GM23338 (cell line): ENCODE measurements at regions not wholly inside any gene's neighbourhood (a gene's known extent, or its start where the extent isn't known, plus 50 kb on each side); places are given as distances from the start of the nearest gene placed in this dataset.

Source experiments
- ATAC-seq: fragments of 200-7000 bp; cut with Tn5 transposase; 3 replicates; pipeline ENCODE4 v1.9.1; 2020
- DNase-seq: peaks from one replicate; pipeline ENCODE4 v3.0.0-alpha.2; 2015; ENCODE audit warnings: low spot score
- H2AFZ ChIP-seq: fragments of 200-600 bp; sonication (generic); 2 replicates; pipeline ENCODE4 v1.8.0; 2016; ENCODE audit warnings: antibody characterized with exemption, mild to moderate bottlenecking, moderate library complexity
- H3F3A ChIP-seq: fragments of 200-600 bp; sonication (generic); replicated peaks from 2 replicates; pipeline ENCODE4 v1.8.0; 2017; ENCODE audit warnings: antibody characterized with exemption, mixed run types, low read depth
- H3K27ac ChIP-seq: fragments of 200-600 bp; sonication (generic); 2 replicates; pipeline ENCODE4 v1.6.1; 2016; ENCODE audit warnings: low read depth
- H3K27me3 ChIP-seq: fragments of 200-600 bp; sonication (generic); 2 replicates; pipeline ENCODE4 v1.8.0; 2016; ENCODE audit warnings: mild to moderate bottlenecking, mixed run types, moderate library complexity; ENCODE audit not compliant: insufficient read depth
- H3K36me3 ChIP-seq: fragments of 200-600 bp; sonication (generic); 2 replicates; pipeline ENCODE4 v1.8.0; 2016; ENCODE audit warnings: mild to moderate bottlenecking; ENCODE audit not compliant: insufficient read depth
- H3K4me1 ChIP-seq: fragments of 200-600 bp; sonication (generic); 2 replicates; pipeline ENCODE4 v1.8.0; 2016; ENCODE audit warnings: mild to moderate bottlenecking, moderate library complexity; ENCODE audit not compliant: insufficient read depth
- H3K4me2 ChIP-seq: fragments of 200-600 bp; sonication (generic); 2 replicates; pipeline ENCODE4 v1.7.1; 2017; ENCODE audit warnings: mixed run types
- H3K4me3 ChIP-seq: fragments of 200-600 bp; sonication (generic); 2 replicates; pipeline ENCODE4 v1.6.1; 2016; ENCODE audit warnings: mixed run types
- H3K79me2 ChIP-seq: fragments of 200-600 bp; sonication (generic); replicated peaks from 2 replicates; pipeline ENCODE4 v1.8.0; 2017; ENCODE audit warnings: mild to moderate bottlenecking; ENCODE audit not compliant: insufficient read depth
- H3K9me2 ChIP-seq: fragments of 200-600 bp; sonication (generic); 2 replicates; pipeline ENCODE4 v1.8.0; 2017; ENCODE audit not compliant: insufficient read depth
- H4K20me1 ChIP-seq: fragments of 200-600 bp; sonication (generic); replicated peaks from 2 replicates; pipeline ENCODE4 v1.8.0; 2017; ENCODE audit warnings: mild to moderate bottlenecking; ENCODE audit not compliant: insufficient read depth
- H3K27ac Mint-ChIP-seq: 2 replicates; pipeline ENCODE4 v1.8.0; 2020; ENCODE audit warnings: inconsistent platforms, mild to moderate bottlenecking, moderate library complexity, mixed read lengths
- H3K27me3 Mint-ChIP-seq: 3 replicates; pipeline ENCODE4 v1.8.0; 2022; ENCODE audit warnings: low read depth, mild to moderate bottlenecking, moderate library complexity, mixed read lengths, inconsistent platforms; ENCODE audit not compliant: insufficient read depth, poor library complexity
- H3K36me3 Mint-ChIP-seq: 3 replicates; pipeline ENCODE4 v1.8.0; 2021; ENCODE audit warnings: low read depth, mild to moderate bottlenecking, inconsistent platforms, moderate library complexity, mixed read lengths
- H3K4me1 Mint-ChIP-seq: 3 replicates; pipeline ENCODE4 v1.8.0; 2020; ENCODE audit warnings: mild to moderate bottlenecking, inconsistent platforms, mixed read lengths
- H3K4me3 Mint-ChIP-seq: 3 replicates; pipeline ENCODE4 v1.8.0; 2021; ENCODE audit warnings: moderate library complexity, mild to moderate bottlenecking, inconsistent platforms, mixed read lengths
- H3K9me3 Mint-ChIP-seq: 3 replicates; pipeline ENCODE4 v1.8.0; 2020; ENCODE audit warnings: moderate library complexity, mild to moderate bottlenecking, inconsistent platforms, mixed read lengths
- CREB1 ChIP-seq: fragments of 250-450 bp; sonication (Bioruptor Pico); IDR thresholded peaks from 2 replicates; pipeline ENCODE4 v1.5.0; 2020; ENCODE audit warnings: low read depth, mild to moderate bottlenecking, moderate library complexity
- EZH2 ChIP-seq: fragments of 200-600 bp; sonication (generic); IDR thresholded peaks from one replicate; pipeline ENCODE4 v1.8.0; 2017; ENCODE audit warnings: antibody characterized with exemption, mild to moderate bottlenecking, low read depth; ENCODE audit not compliant: unreplicated experiment
- EZH2phosphoT487 ChIP-seq: fragments of 200-600 bp; sonication (generic); IDR thresholded peaks from one replicate; pipeline ENCODE4 v1.8.1; 2018; ENCODE audit warnings: antibody characterized with exemption; ENCODE audit not compliant: unreplicated experiment
- JUNB ChIP-seq: IDR thresholded peaks from one replicate; pipeline ENCODE4 v1.6.1; 2016; ENCODE audit warnings: antibody characterized with exemption; ENCODE audit not compliant: unreplicated experiment
- NANOG ChIP-seq: IDR thresholded peaks from 2 replicates; pipeline ENCODE4 v1.6.1; 2016; ENCODE audit warnings: antibody characterized with exemption, borderline replicate concordance
- POLR2AphosphoS5 ChIP-seq: IDR thresholded peaks from 2 replicates; pipeline ENCODE4 v1.6.1; 2016; ENCODE audit warnings: antibody characterized with exemption, low read depth
- STAT1 ChIP-seq: IDR thresholded peaks from one replicate; pipeline ENCODE4 v1.6.1; 2016; ENCODE audit warnings: antibody characterized with exemption; ENCODE audit not compliant: unreplicated experiment
- ZNF114 ChIP-seq: fragments of 250-450 bp; sonication (Bioruptor Pico); IDR thresholded peaks from 2 replicates; pipeline ENCODE4 v1.5.0; 2020; ENCODE audit warnings: mild to moderate bottlenecking, moderate library complexity
- ZNF331 ChIP-seq: fragments of 250-450 bp; sonication (Bioruptor Pico); IDR thresholded peaks from 2 replicates; pipeline ENCODE4 v1.5.0; 2020; ENCODE audit warnings: low read depth, mild to moderate bottlenecking, moderate library complexity
- TF ChIP-seq, protein P1 (sequence below): IDR thresholded peaks from 2 replicates; pipeline ENCODE4 v1.6.1; 2016; ENCODE audit warnings: antibody characterized with exemption
- TF ChIP-seq, protein P2 (sequence below): IDR thresholded peaks from one replicate; pipeline ENCODE4 v1.6.1; 2018; ENCODE audit warnings: antibody characterized with exemption; ENCODE audit not compliant: unreplicated experiment
- TF ChIP-seq, protein P3 (sequence below), 2 experiments: fragments of 200-600 bp in 1 of 2; sonication (generic) in 1 of 2; conservative IDR thresholded peaks; 2 replicates each; pipeline versions ENCODE4 v1.5.1 to v1.6.1; 2016 to 2017; ENCODE audit warnings: antibody characterized with exemption in 2 of 2, low read depth in 2 of 2, mild to moderate bottlenecking in 2 of 2, moderate library complexity in 1 of 2

DNA sequence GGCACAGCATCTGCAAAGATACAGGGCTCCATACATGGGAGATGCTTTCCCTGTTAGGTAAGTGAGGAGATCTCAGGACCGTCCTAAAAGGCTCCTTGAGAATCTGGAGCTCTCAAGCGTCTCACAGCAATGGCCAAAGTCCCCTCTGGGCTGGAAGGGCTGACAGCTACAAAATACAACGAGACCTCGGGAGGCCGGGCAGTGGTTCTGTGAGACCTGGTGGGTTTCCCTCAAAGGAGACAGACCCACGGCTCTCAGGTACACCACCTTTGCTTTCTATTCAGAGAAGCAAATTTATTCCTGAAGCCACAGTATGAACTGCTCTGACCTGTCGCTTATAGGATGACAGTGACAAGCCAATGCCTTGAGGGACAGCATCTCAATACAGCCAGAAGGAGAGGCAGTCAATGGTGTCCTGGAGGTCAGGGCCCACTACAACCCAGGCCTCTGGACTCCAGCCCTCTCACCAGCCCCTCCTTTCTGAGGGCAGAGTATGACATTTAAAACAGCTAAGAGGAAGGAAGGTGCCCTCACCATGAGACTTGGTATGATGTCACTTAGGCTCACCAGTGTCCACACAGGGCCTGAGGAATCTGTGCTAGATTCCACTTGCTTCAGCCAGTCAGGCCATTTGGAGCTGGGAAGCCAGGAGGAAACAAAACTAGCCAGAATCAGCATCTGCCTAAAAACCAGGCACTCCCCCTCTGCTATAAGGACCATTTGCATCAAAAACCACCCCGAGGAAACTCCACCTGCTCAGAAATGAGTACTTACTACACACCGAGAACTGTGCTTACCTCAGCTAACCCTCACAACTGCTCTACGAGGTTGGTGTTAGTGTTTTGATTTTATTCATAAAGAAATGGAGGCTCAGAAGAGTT is 86.5 kb upstream of the FSTL4 start:
- Histone ChIP-seq H3K27me3 (no peaks in the 10 kb centered on the region), H3K27ac (no peak overlapping the region), H2AFZ (no peak overlapping the region), H3K9me2 (0 out of 2 replicates have a peak, but pooled peaks cover 6% of the 10 kb centered on the region), H3K79me2 (no peaks in the 10 kb centered on the region), H3K4me3 (no peak overlapping the region), H3F3A (no peaks in the 10 kb centered on the region), H3K4me2 (no peak overlapping the region), H4K20me1 (no peaks in the 10 kb centered on the region), H3K36me3 (no peaks in the 10 kb centered on the region), H3K4me1 (no peaks in the 10 kb centered on the region)
- Mint-ChIP-seq H3K4me3 (no peak overlapping the region), H3K27me3 (peaks cover 5% of the 10 kb centered on the region), H3K4me1 (no peaks in the 10 kb centered on the region), H3K36me3 (no peaks in the 10 kb centered on the region), H3K9me3 (no peaks in the 10 kb centered on the region), H3K27ac (no peak overlapping the region)
- DNase-seq (no peak), ATAC-seq (no peak)
- TF ChIP-seq, protein P1, sequence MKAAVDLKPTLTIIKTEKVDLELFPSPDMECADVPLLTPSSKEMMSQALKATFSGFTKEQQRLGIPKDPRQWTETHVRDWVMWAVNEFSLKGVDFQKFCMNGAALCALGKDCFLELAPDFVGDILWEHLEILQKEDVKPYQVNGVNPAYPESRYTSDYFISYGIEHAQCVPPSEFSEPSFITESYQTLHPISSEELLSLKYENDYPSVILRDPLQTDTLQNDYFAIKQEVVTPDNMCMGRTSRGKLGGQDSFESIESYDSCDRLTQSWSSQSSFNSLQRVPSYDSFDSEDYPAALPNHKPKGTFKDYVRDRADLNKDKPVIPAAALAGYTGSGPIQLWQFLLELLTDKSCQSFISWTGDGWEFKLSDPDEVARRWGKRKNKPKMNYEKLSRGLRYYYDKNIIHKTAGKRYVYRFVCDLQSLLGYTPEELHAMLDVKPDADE: no peak
- TF ChIP-seq POLR2AphosphoS5 (no peak), ZNF114 (no peak), STAT1 (no peak), EZH2phosphoT487 (no peak), JUNB (no peak)
- TF ChIP-seq, protein P2, sequence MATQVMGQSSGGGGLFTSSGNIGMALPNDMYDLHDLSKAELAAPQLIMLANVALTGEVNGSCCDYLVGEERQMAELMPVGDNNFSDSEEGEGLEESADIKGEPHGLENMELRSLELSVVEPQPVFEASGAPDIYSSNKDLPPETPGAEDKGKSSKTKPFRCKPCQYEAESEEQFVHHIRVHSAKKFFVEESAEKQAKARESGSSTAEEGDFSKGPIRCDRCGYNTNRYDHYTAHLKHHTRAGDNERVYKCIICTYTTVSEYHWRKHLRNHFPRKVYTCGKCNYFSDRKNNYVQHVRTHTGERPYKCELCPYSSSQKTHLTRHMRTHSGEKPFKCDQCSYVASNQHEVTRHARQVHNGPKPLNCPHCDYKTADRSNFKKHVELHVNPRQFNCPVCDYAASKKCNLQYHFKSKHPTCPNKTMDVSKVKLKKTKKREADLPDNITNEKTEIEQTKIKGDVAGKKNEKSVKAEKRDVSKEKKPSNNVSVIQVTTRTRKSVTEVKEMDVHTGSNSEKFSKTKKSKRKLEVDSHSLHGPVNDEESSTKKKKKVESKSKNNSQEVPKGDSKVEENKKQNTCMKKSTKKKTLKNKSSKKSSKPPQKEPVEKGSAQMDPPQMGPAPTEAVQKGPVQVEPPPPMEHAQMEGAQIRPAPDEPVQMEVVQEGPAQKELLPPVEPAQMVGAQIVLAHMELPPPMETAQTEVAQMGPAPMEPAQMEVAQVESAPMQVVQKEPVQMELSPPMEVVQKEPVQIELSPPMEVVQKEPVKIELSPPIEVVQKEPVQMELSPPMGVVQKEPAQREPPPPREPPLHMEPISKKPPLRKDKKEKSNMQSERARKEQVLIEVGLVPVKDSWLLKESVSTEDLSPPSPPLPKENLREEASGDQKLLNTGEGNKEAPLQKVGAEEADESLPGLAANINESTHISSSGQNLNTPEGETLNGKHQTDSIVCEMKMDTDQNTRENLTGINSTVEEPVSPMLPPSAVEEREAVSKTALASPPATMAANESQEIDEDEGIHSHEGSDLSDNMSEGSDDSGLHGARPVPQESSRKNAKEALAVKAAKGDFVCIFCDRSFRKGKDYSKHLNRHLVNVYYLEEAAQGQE: no peak
- TF ChIP-seq, protein P3, sequence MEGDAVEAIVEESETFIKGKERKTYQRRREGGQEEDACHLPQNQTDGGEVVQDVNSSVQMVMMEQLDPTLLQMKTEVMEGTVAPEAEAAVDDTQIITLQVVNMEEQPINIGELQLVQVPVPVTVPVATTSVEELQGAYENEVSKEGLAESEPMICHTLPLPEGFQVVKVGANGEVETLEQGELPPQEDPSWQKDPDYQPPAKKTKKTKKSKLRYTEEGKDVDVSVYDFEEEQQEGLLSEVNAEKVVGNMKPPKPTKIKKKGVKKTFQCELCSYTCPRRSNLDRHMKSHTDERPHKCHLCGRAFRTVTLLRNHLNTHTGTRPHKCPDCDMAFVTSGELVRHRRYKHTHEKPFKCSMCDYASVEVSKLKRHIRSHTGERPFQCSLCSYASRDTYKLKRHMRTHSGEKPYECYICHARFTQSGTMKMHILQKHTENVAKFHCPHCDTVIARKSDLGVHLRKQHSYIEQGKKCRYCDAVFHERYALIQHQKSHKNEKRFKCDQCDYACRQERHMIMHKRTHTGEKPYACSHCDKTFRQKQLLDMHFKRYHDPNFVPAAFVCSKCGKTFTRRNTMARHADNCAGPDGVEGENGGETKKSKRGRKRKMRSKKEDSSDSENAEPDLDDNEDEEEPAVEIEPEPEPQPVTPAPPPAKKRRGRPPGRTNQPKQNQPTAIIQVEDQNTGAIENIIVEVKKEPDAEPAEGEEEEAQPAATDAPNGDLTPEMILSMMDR (conservative IDR thresholded peaks at IDR 0.05; ENCODE audit: low read depth in 2 of 2): no peak

DNA sequence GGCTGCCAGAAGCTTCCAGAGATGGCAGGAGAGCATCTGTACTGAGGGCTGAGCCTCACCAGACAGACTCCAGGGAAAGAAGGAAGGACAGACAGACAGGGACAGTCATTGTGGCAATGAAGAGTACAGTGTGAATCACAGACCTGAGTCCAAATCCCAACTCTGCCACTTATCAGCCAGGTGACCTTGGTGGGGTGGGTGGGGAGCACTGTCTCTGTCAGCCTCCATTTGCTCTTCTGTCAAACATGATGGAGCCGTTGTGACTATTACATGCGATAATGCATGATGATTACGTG is 85.9 kb upstream of the FSTL4 start:
- H3K36me3 Mint-ChIP-seq: no peaks in the 10 kb centered on the region
- H3K27ac ChIP-seq: no peak overlapping the region
- H3K4me2 ChIP-seq: no peak overlapping the region
- no peaks in the 10 kb centered on the region for H3K36me3 ChIP-seq
- no peaks in the 10 kb centered on the region for H3K9me3 Mint-ChIP-seq
- H3K27ac Mint-ChIP-seq: no peak overlapping the region
- H3F3A ChIP-seq: no peaks in the 10 kb centered on the region
- H3K4me3 Mint-ChIP-seq: no peak overlapping the region
- no peaks in the 10 kb centered on the region for H3K4me1 ChIP-seq
- no peak for DNase-seq
- no peak overlapping the region for H3K4me3 ChIP-seq
- H2AFZ ChIP-seq: no peak overlapping the region
- ATAC-seq: no peak
- no peaks in the 10 kb centered on the region for H3K27me3 ChIP-seq
- no peaks in the 10 kb centered on the region for H3K79me2 ChIP-seq
- no peaks in the 10 kb centered on the region for H3K4me1 Mint-ChIP-seq
- peaks cover 5% of the 10 kb centered on the region for H3K27me3 Mint-ChIP-seq
- H3K9me2 ChIP-seq: 0 out of 2 replicates have a peak, but pooled peaks cover 6% of the 10 kb centered on the region
- H4K20me1 ChIP-seq: no peaks in the 10 kb centered on the region
- no peak for TF ChIP-seq ZNF331 (CRISPR knock-in tag)
- TF ChIP-seq NANOG: no peak
- TF ChIP-seq, protein P2: no peak
- TF ChIP-seq EZH2phosphoT487: no peak
- no peak for TF ChIP-seq EZH2
- TF ChIP-seq CREB1 (CRISPR knock-in tag): no peak
- no peak for TF ChIP-seq STAT1
- TF ChIP-seq, protein P1: no peak
